ENCODE measurements at regions not wholly inside any gene's neighbourhood (a gene's known extent, or its start where the extent isn't known, plus 50 kb on each side); places are given as distances from the start of the nearest gene placed in this dataset.

DNA sequence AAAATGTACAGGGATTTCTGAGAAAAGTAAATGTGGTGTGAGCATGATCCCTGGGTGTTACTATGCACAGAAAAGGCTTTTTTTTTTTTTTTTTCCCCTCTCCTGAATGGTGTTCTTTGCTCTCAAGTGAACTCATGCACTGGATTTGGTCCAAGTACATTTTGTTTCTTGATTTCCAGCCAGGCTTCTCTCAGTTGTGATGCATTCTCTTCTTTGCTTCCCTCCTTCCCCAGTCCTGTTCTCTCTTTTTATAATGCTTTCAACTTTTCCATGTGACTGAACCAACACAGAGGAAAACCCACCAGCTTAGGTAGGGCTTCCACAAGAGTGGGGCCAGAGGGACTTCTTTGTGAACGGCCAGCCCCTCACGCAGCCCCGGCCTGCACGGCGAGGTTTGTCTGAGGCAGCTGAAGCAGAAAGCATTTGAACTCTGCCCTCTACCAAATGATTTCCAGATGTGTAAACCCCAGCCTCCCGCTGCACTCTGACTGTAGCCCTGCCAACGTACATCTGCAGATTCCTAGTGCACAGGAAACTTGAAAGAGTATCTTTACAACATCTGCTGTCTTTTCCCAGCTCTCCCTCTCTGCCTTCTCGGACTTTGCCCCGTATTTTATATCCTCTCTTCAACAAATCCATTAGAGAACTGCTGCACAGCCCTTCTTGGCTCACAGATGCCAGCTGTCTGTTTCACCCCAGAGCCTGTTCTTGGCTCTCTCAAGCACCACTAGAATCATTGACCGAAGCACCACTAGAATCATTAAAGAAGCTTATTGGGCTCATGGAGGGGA lies 71.8 kb upstream of the CD180 start:
- Histone ChIP-seq H3K9ac (ENCODE audit: low read depth in 1 of 2, low read length in 2 of 2) (peak overlapping the region in 1 of 2 donors; percentile 27), H3K36me3 (ENCODE audit: control insufficient read depth in 4 of 4, insufficient read depth in 3 of 4, low read depth in 1 of 4, low read length in 3 of 4) (no peaks in the 10 kb centered on the region), H3K27ac (ENCODE audit: low read depth in 1 of 2, low read length in 2 of 2) (peak overlapping the region; percentile 74 to 75), H3K4me1 (ENCODE audit: control insufficient read depth in 4 of 4, insufficient read depth in 4 of 4, low read length in 3 of 4) (peaks cover 16 to 28% (median 26%) of the 10 kb centered on the region in 4 donors), H3K27me3 (ENCODE audit: control insufficient read depth in 4 of 4, insufficient read depth in 4 of 4, low read length in 3 of 4) (no peaks in the 10 kb centered on the region), H3K9me3 (ENCODE audit: control insufficient read depth in 4 of 4, low read length in 3 of 4) (no peaks in the 10 kb centered on the region), H3K4me3 (ENCODE audit: low read depth in 1 of 3, low read length in 3 of 3) (peak overlapping the region in 2 of 3 donors; percentile 41)
- 13% methylated on average over 10 of the region's 10 CpGs for WGBS
- DNase-seq (ENCODE audit: low spot score): peak; percentile 40
- TF ChIP-seq, protein P1, sequence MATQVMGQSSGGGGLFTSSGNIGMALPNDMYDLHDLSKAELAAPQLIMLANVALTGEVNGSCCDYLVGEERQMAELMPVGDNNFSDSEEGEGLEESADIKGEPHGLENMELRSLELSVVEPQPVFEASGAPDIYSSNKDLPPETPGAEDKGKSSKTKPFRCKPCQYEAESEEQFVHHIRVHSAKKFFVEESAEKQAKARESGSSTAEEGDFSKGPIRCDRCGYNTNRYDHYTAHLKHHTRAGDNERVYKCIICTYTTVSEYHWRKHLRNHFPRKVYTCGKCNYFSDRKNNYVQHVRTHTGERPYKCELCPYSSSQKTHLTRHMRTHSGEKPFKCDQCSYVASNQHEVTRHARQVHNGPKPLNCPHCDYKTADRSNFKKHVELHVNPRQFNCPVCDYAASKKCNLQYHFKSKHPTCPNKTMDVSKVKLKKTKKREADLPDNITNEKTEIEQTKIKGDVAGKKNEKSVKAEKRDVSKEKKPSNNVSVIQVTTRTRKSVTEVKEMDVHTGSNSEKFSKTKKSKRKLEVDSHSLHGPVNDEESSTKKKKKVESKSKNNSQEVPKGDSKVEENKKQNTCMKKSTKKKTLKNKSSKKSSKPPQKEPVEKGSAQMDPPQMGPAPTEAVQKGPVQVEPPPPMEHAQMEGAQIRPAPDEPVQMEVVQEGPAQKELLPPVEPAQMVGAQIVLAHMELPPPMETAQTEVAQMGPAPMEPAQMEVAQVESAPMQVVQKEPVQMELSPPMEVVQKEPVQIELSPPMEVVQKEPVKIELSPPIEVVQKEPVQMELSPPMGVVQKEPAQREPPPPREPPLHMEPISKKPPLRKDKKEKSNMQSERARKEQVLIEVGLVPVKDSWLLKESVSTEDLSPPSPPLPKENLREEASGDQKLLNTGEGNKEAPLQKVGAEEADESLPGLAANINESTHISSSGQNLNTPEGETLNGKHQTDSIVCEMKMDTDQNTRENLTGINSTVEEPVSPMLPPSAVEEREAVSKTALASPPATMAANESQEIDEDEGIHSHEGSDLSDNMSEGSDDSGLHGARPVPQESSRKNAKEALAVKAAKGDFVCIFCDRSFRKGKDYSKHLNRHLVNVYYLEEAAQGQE (IDR thresholded peaks at IDR 0.05): no peak
- TF ChIP-seq EGR1 (IDR thresholded peaks at IDR 0.05; ENCODE audit: low read depth in 2 of 2) (peak in 1 of 2 donors; percentile 12), SP1 (IDR thresholded peaks at IDR 0.05) (peak; percentile 95), NR2F2 (IDR thresholded peaks at IDR 0.05) (peak; percentile 86), GABPA (IDR thresholded peaks at IDR 0.05 in 1 of 2, conservative IDR thresholded peaks at IDR 0.05 in 1 of 2) (no peak), HNF4G (IDR thresholded peaks at IDR 0.05) (peak; percentile 76), RXRA (IDR thresholded peaks at IDR 0.05) (peak; percentile 82 to 93), TAF1 (conservative IDR thresholded peaks at IDR 0.05) (no peak), FOXA2 (IDR thresholded peaks at IDR 0.05) (no peak), MAX (IDR thresholded peaks at IDR 0.05) (peak; percentile 29), HNF4A (conservative IDR thresholded peaks at IDR 0.05) (peak; percentile 77 to 90), YY1 (IDR thresholded peaks at IDR 0.05) (peak; percentile 52), RAD21 (IDR thresholded peaks at IDR 0.05) (peak; percentile 36 to 42), JUND (IDR thresholded peaks at IDR 0.05) (peak in 1 of 2 donors; percentile 62), FOXA1 (IDR thresholded peaks at IDR 0.05) (no peak), ATF3 (IDR thresholded peaks at IDR 0.05) (peak; percentile 55)
- TF ChIP-seq, protein P2, sequence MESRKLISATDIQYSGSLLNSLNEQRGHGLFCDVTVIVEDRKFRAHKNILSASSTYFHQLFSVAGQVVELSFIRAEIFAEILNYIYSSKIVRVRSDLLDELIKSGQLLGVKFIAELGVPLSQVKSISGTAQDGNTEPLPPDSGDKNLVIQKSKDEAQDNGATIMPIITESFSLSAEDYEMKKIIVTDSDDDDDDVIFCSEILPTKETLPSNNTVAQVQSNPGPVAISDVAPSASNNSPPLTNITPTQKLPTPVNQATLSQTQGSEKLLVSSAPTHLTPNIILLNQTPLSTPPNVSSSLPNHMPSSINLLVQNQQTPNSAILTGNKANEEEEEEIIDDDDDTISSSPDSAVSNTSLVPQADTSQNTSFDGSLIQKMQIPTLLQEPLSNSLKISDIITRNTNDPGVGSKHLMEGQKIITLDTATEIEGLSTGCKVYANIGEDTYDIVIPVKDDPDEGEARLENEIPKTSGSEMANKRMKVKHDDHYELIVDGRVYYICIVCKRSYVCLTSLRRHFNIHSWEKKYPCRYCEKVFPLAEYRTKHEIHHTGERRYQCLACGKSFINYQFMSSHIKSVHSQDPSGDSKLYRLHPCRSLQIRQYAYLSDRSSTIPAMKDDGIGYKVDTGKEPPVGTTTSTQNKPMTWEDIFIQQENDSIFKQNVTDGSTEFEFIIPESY (IDR thresholded peaks at IDR 0.05): no peak
- TF ChIP-seq, protein P3, sequence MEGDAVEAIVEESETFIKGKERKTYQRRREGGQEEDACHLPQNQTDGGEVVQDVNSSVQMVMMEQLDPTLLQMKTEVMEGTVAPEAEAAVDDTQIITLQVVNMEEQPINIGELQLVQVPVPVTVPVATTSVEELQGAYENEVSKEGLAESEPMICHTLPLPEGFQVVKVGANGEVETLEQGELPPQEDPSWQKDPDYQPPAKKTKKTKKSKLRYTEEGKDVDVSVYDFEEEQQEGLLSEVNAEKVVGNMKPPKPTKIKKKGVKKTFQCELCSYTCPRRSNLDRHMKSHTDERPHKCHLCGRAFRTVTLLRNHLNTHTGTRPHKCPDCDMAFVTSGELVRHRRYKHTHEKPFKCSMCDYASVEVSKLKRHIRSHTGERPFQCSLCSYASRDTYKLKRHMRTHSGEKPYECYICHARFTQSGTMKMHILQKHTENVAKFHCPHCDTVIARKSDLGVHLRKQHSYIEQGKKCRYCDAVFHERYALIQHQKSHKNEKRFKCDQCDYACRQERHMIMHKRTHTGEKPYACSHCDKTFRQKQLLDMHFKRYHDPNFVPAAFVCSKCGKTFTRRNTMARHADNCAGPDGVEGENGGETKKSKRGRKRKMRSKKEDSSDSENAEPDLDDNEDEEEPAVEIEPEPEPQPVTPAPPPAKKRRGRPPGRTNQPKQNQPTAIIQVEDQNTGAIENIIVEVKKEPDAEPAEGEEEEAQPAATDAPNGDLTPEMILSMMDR (IDR thresholded peaks at IDR 0.05; ENCODE audit: low read depth, low read length, missing input control): no peak

All from liver (tissue), 8 donors.